HT1080 (cell line): ENCODE measurements at regions not wholly inside any gene's neighbourhood (a gene's known extent, or its start where the extent isn't known, plus 50 kb on each side); places are given as distances from the start of the nearest gene placed in this dataset.
A peak's percentile ranks its signal among the peaks of the same experiment; 100 is the strongest.
"Not testable (repeated sequence)": the region's sequence is repeated elsewhere in the genome, so short reads cannot be mapped to it uniquely, and the experiment has no call there.

ENCODE experiments used
- DNase-seq: peaks from one replicate; pipeline ENCODE4 v3.0.0-alpha.2; 2015; ENCODE audit warnings: low read depth

DNA sequence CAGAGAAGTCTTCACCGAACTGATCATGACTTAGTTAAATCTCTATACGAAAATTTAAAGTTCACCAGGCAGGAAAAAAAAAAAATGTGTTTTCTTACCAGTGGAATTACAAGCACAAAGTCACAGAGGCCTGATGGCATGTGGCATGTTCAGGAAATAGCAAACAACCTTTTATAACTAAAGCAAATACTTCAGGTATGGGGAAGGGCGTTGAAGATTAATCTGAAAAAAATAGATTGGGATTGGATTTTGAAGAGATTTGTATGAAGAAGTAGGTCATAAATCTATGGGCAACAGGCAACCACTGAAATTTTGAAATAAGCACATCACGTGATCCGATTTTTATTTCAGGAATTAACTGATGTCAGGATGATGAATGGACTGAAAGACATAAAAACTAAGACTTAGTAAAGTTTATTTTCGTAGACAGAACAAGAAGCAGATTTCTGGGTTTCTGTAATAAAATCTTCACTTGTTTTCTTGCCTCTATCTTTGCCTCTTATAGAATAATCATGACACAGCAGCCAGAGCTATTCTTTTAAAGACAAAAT is 295.9 kb upstream of the ADGRL4 start:
- no peak for DNase-seq

DNA sequence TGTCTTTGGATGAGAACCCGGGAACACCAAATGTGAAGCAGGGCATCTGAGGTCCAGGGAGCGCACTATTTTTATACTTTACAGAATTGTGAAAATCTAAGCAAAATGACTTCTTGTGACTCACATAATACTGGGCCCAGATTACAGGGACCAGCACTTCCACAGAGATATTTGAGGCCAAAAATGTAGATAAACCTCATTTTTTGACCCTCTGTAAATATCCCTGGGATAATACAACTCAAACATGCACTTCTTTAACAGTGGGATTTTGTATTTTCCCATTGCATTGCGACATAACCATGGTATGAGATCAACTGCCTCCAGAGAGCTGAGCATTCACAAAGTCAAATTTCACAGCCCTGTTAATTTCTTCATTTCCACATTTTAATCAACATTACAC is 289.4 kb upstream of the ADGRL4 start:
- DNase-seq = no peak

GRCh38 chr1:79293611-79294010 is 287.1 kb upstream of the ADGRL4 start:
- peak; percentile 77 for DNase-seq

GRCh38 chr1:79290927-79291474 is 284.5 kb upstream of the ADGRL4 start:
- no peak for DNase-seq

- DNase-seq = no peak
Observed at GRCh38 chr1:79287982-79288381, 281.5 kb upstream of the ADGRL4 start.

DNA sequence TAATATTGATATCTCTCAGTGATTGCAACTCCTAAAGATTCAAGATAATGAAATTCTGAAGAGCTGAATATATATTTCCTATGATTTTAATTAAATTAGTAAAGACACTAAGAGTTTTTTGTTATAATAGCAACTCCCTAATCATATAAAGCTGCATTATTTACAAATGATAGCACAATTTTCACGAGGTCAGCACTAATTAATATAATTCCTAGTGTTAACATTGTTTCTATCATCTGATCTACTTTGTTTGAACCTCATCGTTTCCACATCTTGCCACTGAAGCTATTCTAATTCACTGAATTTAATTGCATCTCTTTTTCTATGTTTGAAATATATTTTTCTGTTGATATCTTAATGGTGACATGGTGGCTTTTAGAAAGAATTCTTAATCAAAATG is 279.1 kb upstream of the ADGRL4 start:
- no peak for DNase-seq

DNA sequence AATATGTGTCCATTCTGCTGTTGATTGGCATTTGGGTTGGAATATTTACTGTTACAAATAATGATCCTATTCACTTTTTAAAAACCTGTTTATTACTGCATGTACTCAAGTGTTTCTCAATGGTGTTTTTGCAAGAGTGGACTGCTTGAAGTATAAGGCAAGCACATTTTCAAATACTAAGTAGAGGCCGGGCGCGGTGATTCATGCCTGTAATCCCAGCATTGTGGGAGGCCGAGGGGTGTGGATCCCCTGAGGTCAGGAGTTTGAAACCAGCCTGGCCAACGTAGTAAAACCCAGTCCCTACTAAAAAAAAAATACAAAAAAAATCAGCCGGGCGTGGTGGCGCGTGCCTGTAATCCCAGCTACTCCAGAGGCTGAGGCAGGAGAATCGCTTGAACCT is 276.9 kb upstream of the ADGRL4 start:
- DNase-seq = no peak

DNA sequence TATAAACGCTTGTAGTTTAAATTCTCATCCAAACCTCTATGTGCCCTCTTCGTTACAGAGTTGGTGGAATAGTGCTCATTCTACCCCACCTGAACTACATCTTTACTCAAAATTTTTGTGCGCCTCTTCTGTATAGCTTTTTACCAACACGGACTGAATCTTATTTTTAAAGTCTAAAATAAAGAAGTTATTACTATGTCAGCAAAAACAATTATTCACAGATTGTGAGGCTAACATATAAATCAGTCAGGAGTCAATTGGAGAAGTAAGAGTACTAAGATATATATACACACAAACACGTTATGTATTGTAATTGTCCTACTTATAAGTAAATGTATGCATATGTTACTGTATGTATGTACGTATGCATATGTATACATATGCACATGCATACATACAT is 274.9 kb upstream of the ADGRL4 start:
- no peak for DNase-seq

DNA sequence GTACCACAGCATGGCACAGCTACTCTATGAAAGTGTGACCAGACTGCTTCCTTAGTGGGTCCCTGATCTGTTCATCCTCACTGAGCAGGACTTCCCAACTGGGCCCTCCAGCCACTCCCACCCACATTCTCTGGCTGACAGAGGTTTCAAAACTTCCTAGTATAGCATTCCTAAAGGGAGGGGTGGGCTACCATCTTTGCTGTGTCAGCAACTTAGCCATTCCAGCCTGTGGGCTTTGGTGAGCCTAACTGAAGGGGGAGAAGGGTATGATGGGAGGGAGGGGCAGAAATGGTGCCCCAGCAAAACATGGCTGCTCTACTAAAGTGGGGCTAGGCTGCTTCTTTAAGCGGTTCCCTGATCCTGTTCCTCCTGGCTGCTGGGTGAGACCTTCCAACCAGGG is 265.2 kb upstream of the ADGRL4 start:
- DNase-seq = no peak

- no peak for DNase-seq
Observed at GRCh38 chr1:79264975-79265818, 258.7 kb upstream of the ADGRL4 start.

- no peak for DNase-seq
Observed at GRCh38 chr1:79264285-79264684, 257.8 kb upstream of the ADGRL4 start.

DNA sequence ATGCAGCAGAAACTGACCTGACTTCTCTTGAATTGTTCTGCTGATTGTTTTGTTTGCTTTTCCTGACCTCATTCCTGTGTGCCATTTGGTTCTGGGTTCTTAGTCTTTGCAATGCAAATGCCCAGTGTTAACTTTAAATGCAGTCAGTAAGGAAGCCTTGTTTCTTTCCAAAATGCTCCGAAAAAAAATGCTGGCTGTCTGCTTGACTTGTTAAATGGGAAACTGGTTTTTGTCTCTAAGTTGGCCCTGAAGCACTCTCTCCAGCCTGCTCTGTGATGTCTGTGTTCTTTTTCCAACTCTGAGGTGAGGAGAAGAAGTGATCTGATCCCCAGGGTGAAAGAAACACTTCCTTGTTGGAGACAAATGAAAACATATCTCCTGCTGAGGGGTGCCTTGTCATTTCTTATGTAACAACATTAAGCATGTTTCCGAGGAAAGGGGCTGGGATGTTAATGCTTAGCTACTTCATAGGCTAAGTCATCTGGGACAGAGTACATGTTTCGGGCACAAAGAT is 256.3 kb upstream of the ADGRL4 start:
- DNase-seq = no peak

GRCh38 chr1:79259390-79260336 is 253.1 kb upstream of the ADGRL4 start:
- DNase-seq = peak; percentile 48

GRCh38 chr1:79255421-79255820 is 248.9 kb upstream of the ADGRL4 start:
- no peak for DNase-seq

DNA sequence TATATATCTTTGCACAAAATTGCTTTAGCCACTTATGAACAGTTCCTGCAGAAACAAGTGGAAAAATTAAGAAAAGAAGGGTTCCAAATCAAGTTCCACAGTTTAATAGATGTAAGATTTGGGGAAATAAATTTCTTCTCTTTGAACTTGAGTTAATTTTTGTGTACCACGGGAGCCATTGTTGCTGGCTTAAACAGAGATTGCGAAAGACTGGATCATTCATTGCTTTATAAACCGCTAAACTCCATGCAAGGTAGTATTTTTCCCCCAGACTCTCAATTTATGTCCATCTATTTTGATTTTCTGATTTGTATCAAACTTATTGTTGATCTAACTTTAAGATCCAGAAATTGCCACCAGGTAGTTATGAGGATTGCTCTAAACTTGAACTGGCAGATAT is 246.1 kb upstream of the ADGRL4 start:
- DNase-seq = no peak

GRCh38 chr1:79239840-79240239 is 233.3 kb upstream of the ADGRL4 start:
- no peak for DNase-seq

- DNase-seq = peak; percentile 33
Observed at GRCh38 chr1:79235301-79236002, 228.9 kb upstream of the ADGRL4 start.

DNA sequence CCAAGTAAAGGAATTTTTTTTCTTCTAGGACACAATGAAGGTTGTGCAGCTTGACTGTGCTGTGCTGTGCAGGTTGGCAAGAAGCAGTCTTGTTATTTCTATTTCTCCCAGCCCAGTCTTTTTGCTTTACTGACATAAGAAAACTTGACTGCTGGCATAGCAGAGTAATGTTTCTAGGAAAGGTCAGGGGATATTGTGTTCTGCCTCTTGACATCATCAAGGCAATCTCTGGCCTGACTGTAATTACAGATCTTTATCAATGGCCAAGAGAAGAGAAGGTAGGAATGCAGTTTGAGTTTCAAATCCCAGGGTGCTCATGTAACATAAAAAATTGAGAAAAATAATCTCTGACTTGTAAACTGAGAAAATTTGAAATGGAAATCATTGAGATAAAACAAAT is 226.3 kb upstream of the ADGRL4 start:
- no peak for DNase-seq

GRCh38 chr1:79230751-79231150 is 224.2 kb upstream of the ADGRL4 start:
- not testable (repeated sequence) for DNase-seq

- no peak for DNase-seq
Observed at GRCh38 chr1:79226963-79227362, 220.4 kb upstream of the ADGRL4 start.

GRCh38 chr1:79224537-79224936 is 218.0 kb upstream of the ADGRL4 start:
- DNase-seq = no peak
